ENCODE measurements at regions not wholly inside any gene's neighbourhood (a gene's known extent, or its start where the extent isn't known, plus 50 kb on each side); places are given as distances from the start of the nearest gene placed in this dataset.

DNA sequence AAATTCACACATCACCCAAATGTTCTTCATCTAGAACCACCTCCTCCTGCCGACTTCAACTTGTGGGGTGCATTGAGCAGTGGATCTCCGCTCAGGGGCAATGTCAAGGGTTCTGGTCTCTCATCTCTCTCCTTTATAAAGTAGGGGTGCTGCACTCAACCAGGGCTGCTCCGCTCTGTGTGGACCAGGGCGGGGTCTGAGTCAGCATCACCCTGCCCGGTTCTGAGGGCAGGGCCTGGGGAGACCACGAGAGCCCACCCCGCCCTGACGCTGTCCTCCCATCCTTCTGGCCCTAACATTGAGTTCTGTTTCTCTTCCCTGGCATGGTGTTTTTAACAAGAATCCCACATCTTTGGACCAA is 311.6 kb upstream of the DIO3 start:
- no peak for TF ChIP-seq ZFX (IDR thresholded peaks at IDR 0.05)
- TF ChIP-seq, protein P1, sequence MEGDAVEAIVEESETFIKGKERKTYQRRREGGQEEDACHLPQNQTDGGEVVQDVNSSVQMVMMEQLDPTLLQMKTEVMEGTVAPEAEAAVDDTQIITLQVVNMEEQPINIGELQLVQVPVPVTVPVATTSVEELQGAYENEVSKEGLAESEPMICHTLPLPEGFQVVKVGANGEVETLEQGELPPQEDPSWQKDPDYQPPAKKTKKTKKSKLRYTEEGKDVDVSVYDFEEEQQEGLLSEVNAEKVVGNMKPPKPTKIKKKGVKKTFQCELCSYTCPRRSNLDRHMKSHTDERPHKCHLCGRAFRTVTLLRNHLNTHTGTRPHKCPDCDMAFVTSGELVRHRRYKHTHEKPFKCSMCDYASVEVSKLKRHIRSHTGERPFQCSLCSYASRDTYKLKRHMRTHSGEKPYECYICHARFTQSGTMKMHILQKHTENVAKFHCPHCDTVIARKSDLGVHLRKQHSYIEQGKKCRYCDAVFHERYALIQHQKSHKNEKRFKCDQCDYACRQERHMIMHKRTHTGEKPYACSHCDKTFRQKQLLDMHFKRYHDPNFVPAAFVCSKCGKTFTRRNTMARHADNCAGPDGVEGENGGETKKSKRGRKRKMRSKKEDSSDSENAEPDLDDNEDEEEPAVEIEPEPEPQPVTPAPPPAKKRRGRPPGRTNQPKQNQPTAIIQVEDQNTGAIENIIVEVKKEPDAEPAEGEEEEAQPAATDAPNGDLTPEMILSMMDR (conservative IDR thresholded peaks at IDR 0.05): no peak
- H3K27ac ChIP-seq: no peak overlapping the region

DNA sequence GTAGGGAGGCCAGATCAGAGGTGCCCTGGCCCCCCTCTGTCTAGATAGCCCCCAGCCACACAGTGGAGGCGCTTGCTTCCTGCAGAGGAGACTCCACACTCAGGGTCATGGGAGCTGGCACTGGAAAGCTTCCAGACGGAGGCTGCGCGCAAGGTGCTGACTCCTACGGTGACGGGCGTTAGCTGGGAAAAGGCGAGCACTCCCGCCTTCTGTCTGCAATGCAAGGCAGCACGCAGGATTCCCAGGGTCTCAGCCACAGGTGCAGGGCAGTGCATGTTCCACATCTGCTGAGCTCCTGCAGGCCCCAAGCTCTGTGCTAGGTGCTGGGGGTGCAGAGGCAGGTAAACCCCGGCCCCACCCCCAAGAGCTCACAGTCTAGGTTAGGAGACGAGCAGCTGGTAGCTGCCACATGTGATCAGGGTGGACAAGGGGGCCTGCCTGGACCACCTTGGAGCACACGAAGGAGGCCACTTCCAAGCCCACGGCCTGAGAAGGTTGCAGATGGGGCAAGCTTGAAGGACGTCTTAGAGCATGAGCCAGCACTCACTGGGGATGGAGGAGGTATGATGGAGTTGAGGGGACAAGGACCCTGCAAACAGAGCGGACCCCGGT is 310.9 kb upstream of the DIO3 start:
- H3K27ac ChIP-seq: no peak overlapping the region
- TF ChIP-seq, protein P1 (conservative IDR thresholded peaks at IDR 0.05): no peak
- TF ChIP-seq ZFX (IDR thresholded peaks at IDR 0.05): no peak

GRCh38 chr14:101250948-101251811 is 310.1 kb upstream of the DIO3 start:
- no peak overlapping the region for H3K27ac ChIP-seq
- TF ChIP-seq, protein P1 (conservative IDR thresholded peaks at IDR 0.05): no peak
- TF ChIP-seq ZFX (IDR thresholded peaks at IDR 0.05): no peak

- no peak overlapping the region for H3K27ac ChIP-seq
- TF ChIP-seq ZFX (IDR thresholded peaks at IDR 0.05): no peak
- TF ChIP-seq, protein P1 (conservative IDR thresholded peaks at IDR 0.05): no peak
These were observed 309.4 kb upstream of the DIO3 start for GRCh38 chr14:101251812-101252442.

DNA sequence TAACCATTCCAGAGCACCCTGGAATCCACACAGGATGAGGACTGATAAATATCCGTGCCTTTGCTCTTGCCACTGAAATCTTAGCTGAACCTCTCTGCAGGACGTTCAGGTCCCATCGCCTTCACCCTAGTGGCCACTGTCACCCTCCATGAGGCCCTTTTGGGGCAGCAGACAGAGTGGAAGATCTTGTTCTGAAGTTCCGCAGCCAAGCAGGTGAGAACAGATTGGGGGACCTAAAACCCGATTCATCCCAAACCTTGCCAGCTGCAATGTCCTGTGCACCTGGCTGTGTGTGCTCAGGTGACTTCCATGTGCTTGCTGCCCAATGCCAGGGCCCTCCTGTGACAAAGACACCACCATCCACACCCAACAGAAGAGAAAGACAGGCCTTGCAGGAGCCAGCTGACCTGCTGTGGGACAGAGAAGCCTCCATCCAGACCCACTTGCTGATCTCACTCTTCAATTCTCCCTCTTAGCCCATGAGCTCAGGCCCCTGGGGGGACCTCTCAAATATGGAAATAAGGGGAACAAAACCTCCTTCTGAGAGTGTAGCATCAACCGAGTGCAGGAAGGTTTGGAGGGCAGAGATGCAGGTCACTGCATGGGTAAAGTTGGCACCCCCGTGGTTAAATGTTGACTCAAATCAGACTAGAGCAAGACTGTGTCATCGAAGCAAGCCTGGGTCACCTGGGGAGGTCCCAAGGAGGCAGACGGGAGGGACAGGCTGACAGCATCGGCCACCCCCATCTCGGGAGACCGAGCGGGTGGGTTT is 308.7 kb upstream of the DIO3 start:
- H3K27ac ChIP-seq: no peak overlapping the region
- TF ChIP-seq, protein P1 (conservative IDR thresholded peaks at IDR 0.05): no peak
- no peak for TF ChIP-seq ZFX (IDR thresholded peaks at IDR 0.05)

- no peak overlapping the region for H3K27ac ChIP-seq
- TF ChIP-seq, protein P1 (conservative IDR thresholded peaks at IDR 0.05): no peak
- no peak for TF ChIP-seq ZFX (IDR thresholded peaks at IDR 0.05)
These were observed 307.3 kb upstream of the DIO3 start for GRCh38 chr14:101253948-101254347.
